K562 (cell line): ENCODE measurements at regions not wholly inside any gene's neighbourhood (a gene's known extent, or its start where the extent isn't known, plus 50 kb on each side); places are given as distances from the start of the nearest gene placed in this dataset.
A peak's percentile ranks its signal among the peaks of the same experiment; 100 is the strongest.

Source experiments
- BCL6 ChIP-seq: fragments of 250-450 bp; sonication (Bioruptor Pico); IDR thresholded peaks from 2 replicates; pipeline ENCODE4 v1.4.0; 2020
- ELF2 ChIP-seq: fragments of 250-450 bp; sonication (Bioruptor Pico); IDR thresholded peaks from 2 replicates; pipeline ENCODE4 v1.5.0; 2021; ENCODE audit warnings: mild to moderate bottlenecking
- GTF2A2 ChIP-seq: IDR thresholded peaks from 2 replicates; pipeline ENCODE4 v1.6.1; 2016; ENCODE audit warnings: mild to moderate bottlenecking, missing genetic modification characterization, missing compliant biosample characterization
- HLTF ChIP-seq: fragments of 450-650 bp; IDR thresholded peaks from 2 replicates; pipeline ENCODE4 v1.6.1; 2016
- KAT2B ChIP-seq: IDR thresholded peaks from one replicate; pipeline ENCODE4 v1.6.1; 2012; ENCODE audit warnings: low read depth, mild to moderate bottlenecking, control low read depth, inconsistent platforms, low read length, moderate library complexity
- NR2C2 ChIP-seq, 2 experiments: fragments of 200-800 bp in 1 of 2; sonication (Bioruptor generic) in 1 of 2; sonication (generic) in 1 of 2; formaldehyde crosslinking in 1 of 2; IDR thresholded peaks; 2 replicates each; pipeline versions ENCODE4 v1.6.1 to v1.8.0; 2016 to 2022; ENCODE audit warnings: mild to moderate bottlenecking in 1 of 2, missing compliant biosample characterization in 1 of 2, missing genetic modification characterization in 1 of 2, missing genetic modification reagents in 1 of 2
- NR4A1 ChIP-seq, 2 experiments: fragments of 250-450 bp in 1 of 2; fragments of 450-650 bp in 1 of 2; sonication (Bioruptor Pico) in 1 of 2; IDR thresholded peaks; 2 replicates each; pipeline versions ENCODE4 v1.4.0 to v1.6.1; 2016 to 2020; ENCODE audit warnings: mild to moderate bottlenecking in 2 of 2, missing compliant biosample characterization in 1 of 2, missing genetic modification characterization in 1 of 2, moderate library complexity in 1 of 2
- NUFIP1 ChIP-seq: fragments of 450-650 bp; IDR thresholded peaks from 2 replicates; pipeline ENCODE4 v1.6.1; 2018; ENCODE audit not compliant: partially characterized antibody
- TAF1 ChIP-seq: IDR thresholded peaks from 2 replicates; pipeline ENCODE4 v1.6.1; 2011; ENCODE audit warnings: mild to moderate bottlenecking, low read length, moderate library complexity; ENCODE audit not compliant: insufficient read depth, control insufficient read depth, severe bottlenecking; ENCODE audit errors: extremely low read depth
- U2AF2 ChIP-seq: fragments of 200-400 bp; formaldehyde crosslinking; optimal IDR thresholded peaks from 2 replicates; pipeline ENCODE3; 2017; ENCODE audit warnings: low read depth, mild to moderate bottlenecking, low read length
- ZNF175 ChIP-seq: fragments of 200-800 bp; sonication (Bioruptor generic); IDR thresholded peaks from 2 replicates; pipeline ENCODE4 v1.6.1; 2016; ENCODE audit warnings: low read depth, mild to moderate bottlenecking, missing genetic modification characterization, missing compliant biosample characterization
- ZNF311 ChIP-seq: fragments of 250-450 bp; sonication (Bioruptor Pico); IDR thresholded peaks from 2 replicates; pipeline ENCODE4 v1.4.0; 2020; ENCODE audit warnings: mild to moderate bottlenecking, moderate library complexity
- TF ChIP-seq, protein P1 (sequence below): IDR thresholded peaks from 3 replicates; pipeline ENCODE4 v1.6.1; 2011; ENCODE audit warnings: borderline replicate concordance, mild to moderate bottlenecking; ENCODE audit not compliant: insufficient read length, insufficient read depth
- TF ChIP-seq, protein P2 (sequence below): fragments of 200-800 bp; sonication (Bioruptor generic); IDR thresholded peaks from 2 replicates; pipeline ENCODE4 v1.6.1; 2017; ENCODE audit warnings: missing genetic modification characterization, missing compliant biosample characterization

DNA sequence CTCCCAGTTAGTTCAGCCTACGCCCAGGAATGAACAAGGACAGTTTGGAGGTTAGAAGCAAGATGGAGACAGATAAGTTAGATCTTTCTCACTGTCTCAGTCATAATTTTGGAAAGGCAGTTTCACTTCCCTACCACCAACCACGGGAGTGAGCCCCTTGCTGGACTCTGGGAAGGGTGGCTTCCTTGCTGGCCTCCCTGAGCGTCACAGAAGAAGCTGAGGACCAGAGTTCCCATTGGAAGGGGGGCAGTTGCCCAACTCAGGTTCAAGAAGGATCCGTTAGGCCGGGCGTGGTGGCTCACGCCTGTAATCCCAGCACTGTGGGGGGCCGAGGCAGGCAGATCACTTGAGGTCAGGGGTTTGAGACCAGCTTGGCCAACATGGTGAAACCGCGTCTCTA is 106.2 kb upstream of the MAX start (continued):
- TF ChIP-seq BCL6 (CRISPR knock-in tag): no peak
- no peak for TF ChIP-seq HLTF
- TF ChIP-seq, protein P1, sequence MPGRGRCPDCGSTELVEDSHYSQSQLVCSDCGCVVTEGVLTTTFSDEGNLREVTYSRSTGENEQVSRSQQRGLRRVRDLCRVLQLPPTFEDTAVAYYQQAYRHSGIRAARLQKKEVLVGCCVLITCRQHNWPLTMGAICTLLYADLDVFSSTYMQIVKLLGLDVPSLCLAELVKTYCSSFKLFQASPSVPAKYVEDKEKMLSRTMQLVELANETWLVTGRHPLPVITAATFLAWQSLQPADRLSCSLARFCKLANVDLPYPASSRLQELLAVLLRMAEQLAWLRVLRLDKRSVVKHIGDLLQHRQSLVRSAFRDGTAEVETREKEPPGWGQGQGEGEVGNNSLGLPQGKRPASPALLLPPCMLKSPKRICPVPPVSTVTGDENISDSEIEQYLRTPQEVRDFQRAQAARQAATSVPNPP: no peak
- no peak for TF ChIP-seq ELF2 (CRISPR knock-in tag)
- TF ChIP-seq ZNF311 (CRISPR knock-in tag): peak; percentile 61; the same call in 1 of the 2 replicates
- TF ChIP-seq NUFIP1: no peak
- TF ChIP-seq, protein P2, sequence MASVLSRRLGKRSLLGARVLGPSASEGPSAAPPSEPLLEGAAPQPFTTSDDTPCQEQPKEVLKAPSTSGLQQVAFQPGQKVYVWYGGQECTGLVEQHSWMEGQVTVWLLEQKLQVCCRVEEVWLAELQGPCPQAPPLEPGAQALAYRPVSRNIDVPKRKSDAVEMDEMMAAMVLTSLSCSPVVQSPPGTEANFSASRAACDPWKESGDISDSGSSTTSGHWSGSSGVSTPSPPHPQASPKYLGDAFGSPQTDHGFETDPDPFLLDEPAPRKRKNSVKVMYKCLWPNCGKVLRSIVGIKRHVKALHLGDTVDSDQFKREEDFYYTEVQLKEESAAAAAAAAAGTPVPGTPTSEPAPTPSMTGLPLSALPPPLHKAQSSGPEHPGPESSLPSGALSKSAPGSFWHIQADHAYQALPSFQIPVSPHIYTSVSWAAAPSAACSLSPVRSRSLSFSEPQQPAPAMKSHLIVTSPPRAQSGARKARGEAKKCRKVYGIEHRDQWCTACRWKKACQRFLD: 0 out of 2 replicates have a peak, but pooled peaks have one; percentile 44
- TF ChIP-seq ZNF175: peak; percentile 79; the same call in 1 of the 2 replicates
- TF ChIP-seq NR4A1 (CRISPR knock-in tag; IDR thresholded peaks at IDR 0.05): no peak
- TF ChIP-seq NR4A1 (tag; IDR thresholded peaks at IDR 0.05): 0 out of 2 replicates have a peak, but pooled peaks have one; percentile 39
- TF ChIP-seq U2AF2: no peak
- TF ChIP-seq GTF2A2 (tag): 0 out of 2 replicates have a peak, but pooled peaks have one; percentile 33
- TF ChIP-seq NR2C2 (CRISPR knock-in tag; IDR thresholded peaks at IDR 0.05): no peak
- no peak; the same call in 1 of the 2 replicates for TF ChIP-seq NR2C2 (tag; IDR thresholded peaks at IDR 0.05)
- no peak for TF ChIP-seq TAF1
- TF ChIP-seq KAT2B: no peak
- TF ChIP-seq, all 486 proteins: peak for 11
